Activated naive CD8-positive, alpha-beta T cell (primary cell): ENCODE measurements at regions not wholly inside any gene's neighbourhood (a gene's known extent, or its start where the extent isn't known, plus 50 kb on each side); places are given as distances from the start of the nearest gene placed in this dataset.

ENCODE experiments used
- H3K27ac Mint-ChIP-seq: one replicate; pipeline ENCODE4 v1.8.0; 2021; ENCODE audit warnings: mixed read lengths
- H3K27me3 Mint-ChIP-seq: one replicate; pipeline ENCODE4 v1.8.0; 2021; ENCODE audit warnings: mixed read lengths
- H3K36me3 Mint-ChIP-seq: one replicate; pipeline ENCODE4 v1.8.0; 2021; ENCODE audit warnings: mixed read lengths
- H3K4me1 Mint-ChIP-seq: one replicate; pipeline ENCODE4 v1.8.0; 2021; ENCODE audit warnings: low read depth, mixed read lengths
- H3K4me3 Mint-ChIP-seq: one replicate; pipeline ENCODE4 v1.8.0; 2021; ENCODE audit warnings: mild to moderate bottlenecking, mixed read lengths
- H3K9me3 Mint-ChIP-seq: one replicate; pipeline ENCODE4 v1.8.0; 2021; ENCODE audit warnings: low read depth, mixed read lengths

DNA sequence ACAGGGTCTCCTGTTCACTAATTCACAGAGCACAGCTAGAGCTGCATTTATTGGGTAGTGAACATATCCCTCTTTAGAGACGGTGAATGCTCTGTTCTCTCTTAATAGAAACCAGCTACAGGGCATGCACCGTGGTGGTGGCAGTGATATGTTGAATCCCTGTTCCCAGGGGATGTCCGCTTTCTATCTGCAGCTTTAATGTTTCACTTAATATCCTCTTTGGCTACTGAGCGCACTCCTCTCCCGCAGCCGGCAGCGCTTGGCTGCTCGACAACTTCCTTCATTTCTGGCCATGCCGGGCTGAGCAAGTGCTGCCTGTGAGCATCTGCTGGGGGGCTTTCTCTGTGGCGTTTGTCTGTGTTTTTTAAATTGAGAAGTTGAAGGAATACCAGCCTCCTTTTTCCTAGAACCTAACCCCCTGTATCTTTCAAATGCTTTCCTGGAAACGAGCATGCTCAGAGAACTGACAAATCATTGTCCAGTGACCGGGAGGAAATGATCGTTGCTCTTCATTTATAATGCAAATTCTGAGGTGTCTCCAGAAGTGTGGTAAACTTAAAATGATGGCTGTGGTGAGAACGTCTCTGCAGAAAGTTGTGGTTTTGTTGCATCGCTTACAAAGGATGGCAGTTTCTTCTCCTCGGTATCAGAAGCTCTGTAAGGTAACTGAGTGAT is 297.9 kb downstream of the UTRN start:
- H3K9me3 Mint-ChIP-seq = no peaks in the 10 kb centered on the region
- H3K27me3 Mint-ChIP-seq = no peaks in the 10 kb centered on the region
- H3K4me1 Mint-ChIP-seq = peaks cover 39% of the 10 kb centered on the region
- H3K27ac Mint-ChIP-seq = peak overlapping the region; percentile 91
- H3K4me3 Mint-ChIP-seq = peak overlapping the region; percentile 79
- H3K36me3 Mint-ChIP-seq = peaks cover 7% of the 10 kb centered on the region

DNA sequence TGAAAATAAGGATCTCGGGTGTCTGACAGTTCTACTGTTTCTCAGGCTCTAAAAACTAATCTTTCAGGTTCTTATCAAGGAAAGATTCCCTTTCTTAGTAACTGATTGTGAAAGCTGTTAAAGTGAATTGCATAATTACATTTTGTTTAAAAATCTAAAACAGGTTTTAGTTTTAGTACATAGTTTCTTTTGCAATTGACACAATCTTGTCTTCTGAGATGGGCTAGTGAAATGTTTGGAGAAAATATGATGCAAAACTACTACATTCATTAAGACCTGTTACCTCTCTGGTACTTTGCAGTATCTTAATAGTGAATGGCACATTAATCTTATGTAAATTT is 298.4 kb downstream of the UTRN start:
- peak overlapping the region; percentile 91 for H3K27ac Mint-ChIP-seq
- no peaks in the 10 kb centered on the region for H3K27me3 Mint-ChIP-seq
- peaks cover 44% of the 10 kb centered on the region for H3K4me1 Mint-ChIP-seq
- peak overlapping the region; percentile 79 for H3K4me3 Mint-ChIP-seq
- H3K36me3 Mint-ChIP-seq = peaks cover 9% of the 10 kb centered on the region
- H3K9me3 Mint-ChIP-seq = no peaks in the 10 kb centered on the region

DNA sequence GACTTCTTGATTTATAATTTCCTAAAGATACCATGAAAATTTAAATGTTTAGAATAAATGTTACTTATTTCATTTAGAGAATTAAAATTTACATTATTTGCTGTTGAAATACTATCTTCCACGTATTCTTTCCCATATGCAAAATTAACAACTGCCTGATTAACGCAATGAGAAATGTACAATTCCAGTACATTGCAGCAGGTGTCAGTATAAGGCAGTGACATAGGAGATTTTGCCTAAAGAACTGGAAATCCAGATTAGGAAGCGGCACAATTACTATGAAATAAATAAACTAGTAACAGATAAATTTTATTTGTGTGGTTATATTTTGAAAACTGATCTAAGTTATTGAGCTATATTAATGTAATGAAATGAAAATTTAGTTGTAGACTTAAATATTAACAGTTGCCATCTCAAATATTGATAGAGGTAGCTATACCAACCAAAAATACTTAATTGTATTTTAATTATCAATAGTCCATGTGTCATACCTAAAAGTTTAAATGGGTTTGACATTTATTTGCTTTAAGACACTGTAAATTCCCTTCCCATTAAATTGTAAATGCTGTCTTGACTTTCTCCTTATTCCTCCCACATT is 300.2 kb downstream of the UTRN start:
- Mint-ChIP-seq H3K4me1 (peaks cover 44% of the 10 kb centered on the region), H3K27ac (no peak overlapping the region), H3K36me3 (peaks cover 2% of the 10 kb centered on the region), H3K9me3 (no peaks in the 10 kb centered on the region), H3K27me3 (no peaks in the 10 kb centered on the region), H3K4me3 (no peak overlapping the region)

DNA sequence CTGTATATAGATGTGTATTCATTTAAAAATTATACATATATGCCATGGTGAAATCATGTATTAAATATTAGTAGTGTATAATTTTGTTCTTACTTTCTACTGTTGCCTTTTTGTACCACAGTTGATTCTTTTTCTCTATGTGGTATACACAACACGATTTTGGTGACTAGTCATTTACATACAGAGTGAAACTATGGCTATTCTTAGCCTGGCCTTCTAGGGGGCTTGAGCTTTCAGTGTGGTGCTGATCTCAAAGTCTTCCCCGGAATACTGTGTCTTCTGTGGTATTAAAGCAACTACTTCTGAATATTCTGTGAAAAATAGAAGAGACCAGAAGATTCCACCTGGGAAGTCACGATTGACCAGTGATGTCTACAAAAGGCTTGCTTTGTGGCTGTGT is 301.9 kb downstream of the UTRN start:
- H3K4me1 Mint-ChIP-seq = peaks cover 36% of the 10 kb centered on the region
- peaks cover 2% of the 10 kb centered on the region for H3K36me3 Mint-ChIP-seq
- no peak overlapping the region for H3K4me3 Mint-ChIP-seq
- no peak overlapping the region for H3K27ac Mint-ChIP-seq
- no peaks in the 10 kb centered on the region for H3K27me3 Mint-ChIP-seq
- H3K9me3 Mint-ChIP-seq = no peaks in the 10 kb centered on the region

DNA sequence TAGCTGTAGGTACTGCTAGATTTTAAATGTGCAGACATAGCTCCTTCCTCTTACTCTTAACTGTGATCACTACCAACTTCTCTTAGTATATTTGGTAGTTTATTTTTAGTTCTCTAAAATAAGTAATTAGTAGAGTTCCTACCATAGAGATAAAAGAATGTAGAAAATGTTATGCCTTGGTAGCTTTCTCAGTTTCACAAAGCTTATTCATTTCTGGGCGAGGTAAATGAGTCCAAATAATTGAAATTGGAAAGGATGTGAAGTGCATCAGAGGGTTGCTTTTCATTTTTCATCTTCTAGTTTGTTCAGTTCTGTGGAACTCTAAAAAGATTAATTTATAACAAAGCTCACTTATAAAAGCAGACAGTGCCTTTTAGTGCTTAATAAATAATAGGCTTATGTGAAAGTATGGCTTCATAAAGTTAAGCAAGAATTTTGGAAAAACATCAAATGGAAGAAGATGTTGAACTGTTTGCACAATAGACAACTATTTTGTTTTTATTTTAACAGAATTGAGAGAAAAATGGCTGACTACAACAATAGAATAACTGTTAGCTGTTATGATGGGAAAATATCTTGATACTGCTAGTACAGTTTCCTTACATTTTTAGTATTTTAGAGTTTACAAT is 303.7 kb downstream of the UTRN start:
- H3K36me3 Mint-ChIP-seq = peaks cover 5% of the 10 kb centered on the region
- peaks cover 20% of the 10 kb centered on the region for H3K4me1 Mint-ChIP-seq
- H3K27me3 Mint-ChIP-seq = no peaks in the 10 kb centered on the region
- H3K4me3 Mint-ChIP-seq = no peak overlapping the region
- no peak overlapping the region for H3K27ac Mint-ChIP-seq
- H3K9me3 Mint-ChIP-seq = no peaks in the 10 kb centered on the region

DNA sequence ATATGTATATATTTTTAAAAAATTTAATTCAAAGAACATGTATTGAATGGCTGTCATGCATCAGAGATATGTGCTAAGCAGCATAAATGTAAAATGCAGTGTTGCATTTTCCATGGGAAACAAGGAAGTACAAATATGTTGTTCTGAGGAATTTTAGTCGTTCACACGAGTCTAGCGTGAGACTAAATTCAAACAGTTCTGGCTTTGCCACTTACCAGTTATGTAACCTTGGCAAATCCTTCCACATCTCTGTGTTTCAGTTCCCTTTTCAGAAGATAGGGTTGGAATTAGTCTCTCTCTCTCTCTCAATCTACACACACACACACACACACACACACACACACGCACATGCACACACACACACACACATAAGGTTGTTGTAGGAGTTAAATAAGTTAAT is 305.4 kb downstream of the UTRN start:
- Mint-ChIP-seq H3K36me3 (peaks cover 5% of the 10 kb centered on the region), H3K4me3 (no peak overlapping the region), H3K27me3 (no peaks in the 10 kb centered on the region), H3K9me3 (no peaks in the 10 kb centered on the region), H3K27ac (no peak overlapping the region), H3K4me1 (peaks cover 24% of the 10 kb centered on the region)

DNA sequence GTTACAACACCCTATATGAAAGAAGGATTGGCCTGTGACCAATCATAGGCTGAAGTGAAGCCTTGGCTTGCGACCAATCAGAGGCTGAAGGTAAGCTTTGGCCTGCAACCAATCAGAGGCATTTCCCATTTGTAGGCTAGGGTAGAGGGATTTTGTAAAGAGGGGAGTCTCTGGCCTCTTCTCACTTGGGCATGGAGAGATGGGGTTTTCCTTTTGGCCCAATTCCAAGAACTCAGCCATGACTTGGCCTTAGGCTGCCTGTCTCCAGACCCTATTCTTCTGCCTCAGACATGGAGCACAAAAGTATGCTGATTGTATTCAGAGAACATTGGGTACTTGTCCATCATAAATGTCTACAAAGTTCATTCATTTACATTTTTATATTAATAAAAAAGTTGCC is 308.3 kb downstream of the UTRN start:
- Mint-ChIP-seq H3K27me3 (no peaks in the 10 kb centered on the region), H3K4me1 (peaks cover 35% of the 10 kb centered on the region), H3K27ac (no peak overlapping the region), H3K36me3 (peaks cover 12% of the 10 kb centered on the region), H3K9me3 (no peaks in the 10 kb centered on the region), H3K4me3 (no peak overlapping the region)

DNA sequence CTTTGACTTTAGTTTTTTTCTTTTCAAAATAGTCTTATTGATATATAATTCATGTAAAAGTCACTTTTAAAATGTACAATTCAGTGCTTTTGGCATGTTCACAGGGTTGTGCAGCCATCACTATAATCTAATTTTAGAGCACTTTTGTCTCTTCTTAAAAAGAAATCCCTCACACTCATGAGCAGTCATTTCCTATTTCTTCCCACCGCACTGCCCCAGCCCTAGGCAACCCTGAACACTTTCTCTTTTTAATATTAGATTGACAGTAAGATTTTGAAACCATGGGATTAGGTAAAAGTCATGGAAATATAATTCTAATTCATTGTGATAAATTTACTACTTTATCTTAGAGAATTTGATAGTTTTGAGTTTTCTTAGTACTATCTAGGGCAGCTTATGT is 309.4 kb downstream of the UTRN start:
- Mint-ChIP-seq H3K27me3 (no peaks in the 10 kb centered on the region), H3K4me1 (peaks cover 35% of the 10 kb centered on the region), H3K4me3 (no peak overlapping the region), H3K9me3 (no peaks in the 10 kb centered on the region), H3K27ac (no peak overlapping the region), H3K36me3 (peaks cover 12% of the 10 kb centered on the region)

DNA sequence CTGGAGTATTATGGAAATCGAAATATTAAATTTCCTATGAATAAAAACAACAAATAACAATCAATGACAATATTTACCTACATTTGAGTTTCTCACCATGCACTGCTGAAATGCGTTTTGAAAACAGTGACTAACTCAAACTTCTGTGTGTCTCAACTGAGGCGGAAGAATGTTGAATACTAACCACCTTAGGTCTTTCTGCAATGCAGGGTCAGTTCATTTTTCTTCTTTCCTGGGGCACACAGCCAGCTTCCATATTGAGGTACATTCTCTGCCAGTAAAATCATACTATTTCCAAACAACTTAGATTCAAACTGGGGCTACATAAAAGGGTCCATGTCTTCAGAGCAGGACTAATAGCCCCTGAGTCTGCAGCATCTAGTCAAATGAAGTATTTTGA is 310.1 kb downstream of the UTRN start:
- Mint-ChIP-seq H3K36me3 (peaks cover 12% of the 10 kb centered on the region), H3K27me3 (no peaks in the 10 kb centered on the region), H3K9me3 (no peaks in the 10 kb centered on the region), H3K4me3 (no peak overlapping the region), H3K27ac (peak overlapping the region; percentile 72), H3K4me1 (peaks cover 35% of the 10 kb centered on the region)

DNA sequence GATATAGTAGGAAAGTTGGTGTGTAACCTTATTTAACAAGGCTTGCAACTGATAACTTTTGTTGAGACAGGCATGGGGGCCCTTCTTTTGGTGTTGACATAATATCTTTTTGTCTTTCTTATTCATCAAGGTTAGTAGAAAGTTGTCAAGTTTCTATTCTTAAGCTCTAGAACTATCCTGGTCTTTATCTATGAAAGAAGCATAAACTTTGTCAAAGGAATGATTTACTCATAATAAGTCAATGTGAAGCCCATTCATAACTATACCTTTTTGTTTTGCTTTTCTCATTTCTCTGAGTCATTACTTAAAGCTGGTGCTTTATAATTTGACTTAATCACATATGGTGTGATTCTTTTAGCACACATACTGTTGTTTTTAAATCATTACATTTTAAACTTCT is 312.4 kb downstream of the UTRN start:
- Mint-ChIP-seq H3K4me3 (no peak overlapping the region), H3K4me1 (peaks cover 56% of the 10 kb centered on the region), H3K36me3 (peaks cover 26% of the 10 kb centered on the region), H3K27me3 (no peaks in the 10 kb centered on the region), H3K27ac (peak overlapping the region; percentile 79), H3K9me3 (no peaks in the 10 kb centered on the region)

DNA sequence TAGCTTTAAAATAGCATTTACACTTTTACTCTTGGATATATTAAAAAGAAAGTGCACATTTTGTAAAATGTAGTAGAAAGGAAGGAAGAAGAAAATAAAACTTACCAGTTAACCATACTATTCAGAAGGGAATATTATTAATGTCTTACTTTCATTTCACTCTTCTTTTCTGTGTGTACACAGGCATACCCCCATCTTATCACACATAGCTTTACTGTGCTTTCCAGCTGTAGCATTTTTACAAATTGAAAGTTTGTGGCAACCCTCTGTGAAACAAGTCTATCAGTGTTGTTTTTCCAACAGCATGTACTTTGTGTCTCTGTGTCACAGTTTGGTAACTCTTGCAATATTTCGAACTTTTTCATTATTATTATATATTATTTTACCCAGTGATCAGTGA is 314.5 kb downstream of the UTRN start:
- no peaks in the 10 kb centered on the region for H3K27me3 Mint-ChIP-seq
- no peaks in the 10 kb centered on the region for H3K9me3 Mint-ChIP-seq
- H3K4me1 Mint-ChIP-seq = peaks cover 66% of the 10 kb centered on the region
- peak overlapping the region; percentile 65 for H3K27ac Mint-ChIP-seq
- H3K4me3 Mint-ChIP-seq = no peak overlapping the region
- peaks cover 24% of the 10 kb centered on the region for H3K36me3 Mint-ChIP-seq

DNA sequence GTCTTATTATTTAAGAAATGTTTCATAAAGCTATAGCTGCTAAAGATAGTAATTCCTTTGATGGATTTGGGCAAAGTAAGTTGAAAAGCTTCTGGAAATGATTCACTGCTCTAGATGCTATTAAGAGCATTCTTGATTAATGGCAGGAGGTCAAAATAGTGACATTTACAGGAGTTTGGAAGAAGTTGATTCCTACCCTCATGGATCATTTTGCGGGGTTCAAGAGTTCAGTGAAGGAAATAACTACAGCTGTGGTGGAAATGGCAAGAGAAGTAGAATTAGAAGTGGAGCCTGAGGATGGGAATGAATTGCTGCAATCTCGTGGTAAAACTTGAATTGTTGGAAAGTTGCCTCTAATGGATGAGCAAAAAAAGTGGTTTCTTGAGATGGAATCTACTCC is 316.1 kb downstream of the UTRN start:
- Mint-ChIP-seq H3K36me3 (peaks cover 20% of the 10 kb centered on the region), H3K27me3 (no peaks in the 10 kb centered on the region), H3K4me1 (peaks cover 67% of the 10 kb centered on the region), H3K4me3 (no peak overlapping the region), H3K9me3 (no peaks in the 10 kb centered on the region), H3K27ac (peak overlapping the region; percentile 35)

DNA sequence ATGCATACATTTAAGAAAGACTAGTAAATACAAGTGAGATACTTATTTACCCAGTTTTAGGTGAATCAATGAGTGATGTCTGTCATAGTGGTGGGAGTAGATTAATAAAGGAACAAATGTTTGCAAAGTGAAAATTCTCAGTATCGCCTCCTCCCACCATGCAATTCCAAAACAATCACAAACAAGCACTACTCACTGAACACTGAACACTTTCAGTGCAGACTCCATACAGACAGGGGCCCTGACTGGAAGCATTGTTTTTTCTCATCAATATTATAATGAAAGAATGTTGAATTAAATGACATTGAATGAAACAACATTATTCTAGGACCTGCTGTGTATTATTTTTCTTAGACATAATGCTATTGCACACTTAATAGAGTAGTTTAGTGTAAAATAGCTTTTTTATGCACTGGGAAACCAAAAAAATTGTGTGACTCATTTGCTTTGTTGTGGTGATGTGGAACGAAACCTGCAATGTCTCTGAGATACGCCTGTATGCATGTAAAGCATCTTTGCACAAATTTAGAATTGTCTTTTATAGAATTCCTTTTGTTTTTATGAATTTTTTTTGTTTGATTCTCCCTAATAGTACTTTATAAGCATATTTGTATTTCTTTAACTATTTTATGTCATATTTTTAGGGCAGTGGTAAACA is 317.5 kb downstream of the UTRN start:
- Mint-ChIP-seq H3K27me3 (no peaks in the 10 kb centered on the region), H3K9me3 (no peaks in the 10 kb centered on the region), H3K27ac (peak overlapping the region; percentile 75), H3K4me3 (no peak overlapping the region), H3K4me1 (peaks cover 73% of the 10 kb centered on the region), H3K36me3 (peaks cover 25% of the 10 kb centered on the region)

DNA sequence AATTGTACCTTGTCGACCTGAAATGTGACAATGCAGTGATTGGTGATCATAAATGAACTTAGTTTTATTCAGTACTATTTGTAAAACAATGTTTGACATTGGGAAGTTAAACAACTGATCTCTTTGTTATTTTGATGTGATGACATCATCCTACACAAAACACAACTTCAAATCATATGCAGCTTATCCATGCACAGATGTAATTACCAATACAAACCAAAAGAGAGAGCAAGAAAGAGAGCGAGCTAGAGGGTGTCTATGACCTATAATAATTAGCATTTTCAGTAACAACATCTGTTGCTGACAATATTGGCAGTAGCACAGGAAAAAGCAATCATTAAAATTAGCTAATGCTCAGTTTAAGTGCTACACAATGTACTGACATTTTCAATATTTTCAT is 320.9 kb downstream of the UTRN start:
- H3K4me1 Mint-ChIP-seq = peaks cover 71% of the 10 kb centered on the region
- H3K27ac Mint-ChIP-seq = no peak overlapping the region
- H3K9me3 Mint-ChIP-seq = no peaks in the 10 kb centered on the region
- no peak overlapping the region for H3K4me3 Mint-ChIP-seq
- peaks cover 25% of the 10 kb centered on the region for H3K36me3 Mint-ChIP-seq
- H3K27me3 Mint-ChIP-seq = no peaks in the 10 kb centered on the region

DNA sequence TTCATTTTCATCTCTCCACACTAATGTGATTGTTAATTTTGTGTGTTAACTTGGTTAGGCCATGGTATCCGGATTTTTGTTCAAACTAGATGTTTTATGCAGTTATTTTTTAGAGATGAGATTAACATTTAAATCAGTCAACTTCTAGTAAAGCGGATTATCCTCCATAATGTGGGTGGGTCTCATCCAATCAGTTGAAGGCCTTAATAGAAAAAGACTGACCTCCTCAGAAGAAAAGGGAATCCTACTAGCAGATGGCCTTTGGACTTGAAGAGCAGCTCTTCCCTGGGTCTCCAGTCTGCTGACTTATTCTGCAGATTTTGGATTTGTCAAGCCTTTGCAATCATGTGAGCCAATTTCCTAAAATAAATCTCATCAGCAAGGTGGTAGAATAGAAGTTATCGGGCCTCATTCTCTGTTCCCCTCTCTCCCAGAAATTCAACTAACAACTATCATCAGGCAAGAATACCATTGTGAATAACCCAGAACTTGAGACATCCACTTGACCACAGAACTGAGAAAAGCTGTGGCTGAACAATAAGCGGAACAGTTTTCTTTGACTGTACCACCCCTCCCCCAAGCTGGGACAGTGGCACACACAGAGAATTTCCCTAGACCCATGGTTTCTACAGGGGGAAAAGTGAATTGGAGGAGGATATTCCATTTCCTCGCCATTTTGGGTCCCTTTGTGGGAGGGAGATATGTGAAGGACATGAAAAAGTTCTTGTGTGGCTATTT is 323.0 kb downstream of the UTRN start:
- no peak overlapping the region for H3K4me3 Mint-ChIP-seq
- H3K36me3 Mint-ChIP-seq = peaks cover 21% of the 10 kb centered on the region
- no peaks in the 10 kb centered on the region for H3K27me3 Mint-ChIP-seq
- no peaks in the 10 kb centered on the region for H3K9me3 Mint-ChIP-seq
- peaks cover 59% of the 10 kb centered on the region for H3K4me1 Mint-ChIP-seq
- peak overlapping the region; percentile 3 for H3K27ac Mint-ChIP-seq
